GM18870 (cell line): ENCODE measurements at regions not wholly inside any gene's neighbourhood (a gene's known extent, or its start where the extent isn't known, plus 50 kb on each side); places are given as distances from the start of the nearest gene placed in this dataset.
"Not testable (repeated sequence)": the region's sequence is repeated elsewhere in the genome, so short reads cannot be mapped to it uniquely, and the experiment has no call there.

ENCODE experiments used
- ATAC-seq: cut with Tn5 transposase; IDR thresholded peaks from one replicate; pipeline ENCODE4 v1.9.1; 2021; ENCODE audit warnings: moderate library complexity; ENCODE audit not compliant: unreplicated experiment

DNA sequence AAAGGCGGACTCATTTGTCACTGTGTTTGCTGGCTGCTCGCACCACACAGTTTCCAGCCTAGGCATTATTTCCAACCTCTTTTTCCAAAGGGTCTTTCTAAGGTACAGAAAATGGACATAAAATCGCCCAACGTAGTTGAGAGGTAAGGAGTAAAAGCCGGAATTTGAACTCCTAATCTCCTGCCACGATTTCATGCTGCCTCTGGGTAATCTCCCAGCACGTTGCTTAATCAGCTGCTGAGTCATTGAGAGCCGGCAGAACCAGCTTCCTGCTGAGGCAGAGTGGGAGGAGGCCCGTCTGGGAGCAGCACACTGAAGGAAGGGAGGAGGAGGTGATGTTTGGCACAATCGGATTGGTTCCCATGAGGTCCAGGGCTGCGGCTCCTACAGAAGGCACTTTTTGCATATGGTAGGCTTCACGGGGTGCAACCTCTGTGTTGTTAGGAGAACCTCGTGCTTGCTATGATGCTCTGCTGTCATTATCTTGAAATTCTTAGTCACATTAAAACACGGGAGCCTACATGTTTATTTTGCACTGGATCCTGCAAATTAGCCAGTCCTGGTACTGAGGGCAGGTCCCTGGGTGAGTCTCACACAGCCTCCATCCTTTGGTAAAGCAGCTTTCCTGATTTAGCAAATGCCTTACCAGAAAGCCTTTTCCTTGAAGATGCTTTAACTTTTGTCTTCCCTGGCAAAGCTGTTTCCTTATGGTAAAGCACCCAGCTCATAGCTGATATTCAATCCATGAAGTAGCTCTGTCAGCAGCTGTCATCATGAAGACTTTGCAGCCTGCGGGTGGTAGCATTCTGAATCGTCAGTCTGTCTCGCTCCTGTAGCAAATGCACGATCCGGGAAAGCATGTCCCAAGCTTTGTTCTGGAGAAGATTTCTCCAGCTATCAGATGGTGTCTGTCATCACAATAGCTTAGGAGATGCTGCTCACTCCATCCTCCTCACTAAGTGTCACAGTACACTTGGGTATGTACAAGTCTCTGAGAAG, 191.6 kb upstream of the MSX2 start:
- no peak for ATAC-seq

DNA sequence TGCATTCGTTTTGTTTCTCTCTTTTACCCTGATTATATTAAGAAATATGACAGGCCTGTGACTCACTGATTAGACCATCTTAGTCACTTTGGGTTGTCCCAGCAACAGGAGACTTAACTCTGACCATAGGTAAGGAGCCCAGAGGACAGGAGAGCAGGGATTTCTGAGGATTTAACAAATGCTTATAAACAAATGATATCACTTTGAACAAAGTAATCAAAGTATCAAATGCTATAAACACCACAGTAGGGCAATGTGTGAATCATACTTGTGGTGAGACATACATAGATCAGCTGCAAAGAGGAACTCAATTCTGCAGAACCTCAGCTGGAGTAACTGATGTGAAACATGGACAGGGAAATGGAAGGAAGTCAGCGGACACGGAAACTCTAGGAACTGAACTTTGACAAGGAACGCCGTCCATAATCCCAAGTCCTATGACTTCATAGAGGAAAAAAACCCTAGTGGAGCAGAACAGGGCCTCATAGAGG, 190.6 kb upstream of the MSX2 start:
- no peak for ATAC-seq

DNA sequence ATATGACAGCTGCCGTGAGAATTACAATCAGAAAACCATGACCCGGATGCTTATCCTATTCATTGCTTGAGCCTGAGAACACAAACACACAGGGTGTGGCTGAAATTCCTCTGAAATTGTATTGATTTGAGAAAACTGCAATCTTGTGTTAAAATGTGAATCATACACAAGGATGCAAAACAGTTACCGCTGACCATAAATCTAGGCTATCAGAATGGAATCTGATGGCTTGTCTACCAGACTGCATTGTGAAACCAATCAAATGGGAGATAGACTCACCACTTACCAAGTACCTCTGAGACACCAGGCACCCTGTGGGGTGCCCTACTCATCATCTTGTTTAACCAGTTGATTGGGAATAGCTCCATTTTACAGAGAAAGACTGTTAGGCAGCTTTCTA, 188.7 kb upstream of the MSX2 start:
- ATAC-seq, result no peak

DNA sequence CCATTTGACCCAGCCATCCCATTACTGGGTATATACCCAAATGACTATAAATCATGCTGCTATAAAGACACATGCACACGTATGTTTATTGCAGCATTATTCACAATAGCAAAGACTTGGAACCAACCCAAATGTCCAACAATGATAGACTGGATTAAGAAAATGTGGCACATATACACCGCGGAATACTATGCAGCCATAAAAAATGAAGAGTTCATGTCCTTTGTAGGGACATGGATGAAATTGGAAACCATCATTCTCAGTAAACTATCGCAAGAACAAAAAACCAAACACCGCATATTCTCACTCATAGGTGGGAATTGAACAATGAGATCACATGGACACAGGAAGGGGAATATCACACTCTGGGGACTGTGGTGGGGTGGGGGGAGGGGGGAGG, 184.6 kb upstream of the MSX2 start:
- ATAC-seq, result not testable (repeated sequence)

DNA sequence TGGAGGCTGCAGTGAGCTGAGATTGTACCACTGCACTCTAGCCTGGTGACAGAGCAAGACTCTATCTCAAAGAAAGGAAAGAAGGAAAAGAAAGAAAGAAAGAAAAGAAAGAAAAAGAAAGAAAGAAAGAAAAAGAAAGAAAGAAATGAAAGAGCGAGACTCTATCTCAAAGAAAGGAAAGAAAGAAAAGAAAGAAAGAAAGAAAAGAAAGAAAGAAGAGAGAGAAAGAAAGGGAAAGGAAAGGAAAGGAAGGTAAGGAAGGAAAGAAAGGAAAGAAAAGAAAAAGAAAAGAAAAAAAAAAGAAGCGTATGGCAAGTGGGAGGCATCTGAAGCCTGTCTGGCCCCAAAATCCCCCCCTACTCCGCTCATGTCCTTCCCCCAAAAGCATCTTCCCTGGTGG, 182.3 kb upstream of the MSX2 start:
- no peak for ATAC-seq

DNA sequence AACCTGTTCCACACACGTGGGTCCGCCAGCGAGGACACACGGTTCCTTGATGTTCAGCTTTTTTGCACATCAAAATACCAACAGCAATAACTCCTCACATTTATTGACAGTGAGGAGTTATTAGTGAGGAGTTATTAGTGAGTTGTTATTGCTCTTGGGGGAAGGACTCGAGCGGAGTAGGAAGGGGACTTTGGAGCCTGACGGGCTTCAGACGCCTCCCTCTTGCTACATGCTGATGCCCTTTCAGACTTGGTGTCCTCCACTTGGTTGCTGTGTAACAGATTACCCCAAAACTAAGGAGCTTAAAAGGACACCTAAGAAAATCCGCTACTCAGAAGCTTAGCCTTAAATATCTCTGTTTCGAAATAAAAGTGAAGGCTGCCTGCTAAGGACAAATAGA, 181.9 kb upstream of the MSX2 start:
- ATAC-seq, result no peak

DNA sequence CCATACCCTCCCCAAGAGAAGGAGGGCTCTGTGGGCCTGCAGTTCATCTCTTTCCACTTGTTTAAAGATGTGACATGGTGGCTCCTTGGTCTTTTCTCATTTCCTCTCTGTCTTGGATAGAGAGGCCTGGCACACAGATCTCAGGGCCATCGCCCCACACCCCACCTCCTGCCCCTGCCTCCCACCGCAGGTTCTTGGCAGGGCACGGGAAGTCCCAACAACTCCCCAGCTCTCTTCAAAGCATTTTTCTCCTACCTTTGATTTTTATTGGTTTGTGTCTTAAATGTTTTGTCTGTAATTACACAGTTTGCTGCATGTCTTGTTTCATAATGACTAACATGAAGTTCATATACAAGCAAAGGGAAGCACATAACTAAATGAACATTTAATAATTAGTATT, 178.5 kb upstream of the MSX2 start:
- ATAC-seq, result no peak

DNA sequence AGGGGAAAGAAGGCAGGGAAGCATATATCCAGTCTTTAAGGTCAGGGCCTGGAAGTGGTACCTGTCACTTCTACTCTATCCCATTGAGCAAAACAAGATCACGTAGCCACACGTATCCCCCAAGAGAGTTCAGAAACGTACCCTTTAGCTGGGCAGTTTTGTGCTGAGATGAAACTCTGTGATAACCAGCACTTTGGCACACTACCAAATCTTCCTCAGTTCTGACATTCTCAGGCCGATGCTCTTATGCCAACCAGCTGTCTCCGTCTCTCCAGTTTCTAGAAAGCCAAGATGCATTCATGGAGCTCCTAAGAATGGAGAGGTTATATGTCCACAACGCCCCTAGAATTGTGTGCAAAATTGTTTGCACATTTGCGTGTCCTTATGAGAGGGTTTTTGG, 176.6 kb upstream of the MSX2 start:
- no peak for ATAC-seq

DNA sequence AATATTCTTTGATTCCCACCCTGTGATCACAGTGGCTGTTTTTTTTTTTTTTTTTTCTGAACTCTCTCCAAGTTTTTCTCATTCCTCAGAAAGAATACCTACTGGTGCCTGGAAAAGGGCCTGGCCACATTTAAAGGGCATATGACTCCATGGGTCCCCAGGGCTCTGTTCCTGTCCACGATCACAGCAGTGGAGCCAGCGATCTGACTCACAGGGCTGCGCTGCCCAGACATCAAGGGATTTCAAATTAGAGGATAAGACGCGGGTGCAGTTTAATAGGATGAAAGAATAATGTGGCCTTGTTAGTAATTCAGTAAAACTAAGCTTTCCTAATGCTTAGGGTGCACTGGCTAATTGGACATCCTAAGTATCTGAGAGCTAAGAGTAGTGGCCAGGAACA, 175.1 kb upstream of the MSX2 start:
- ATAC-seq, result no peak

DNA sequence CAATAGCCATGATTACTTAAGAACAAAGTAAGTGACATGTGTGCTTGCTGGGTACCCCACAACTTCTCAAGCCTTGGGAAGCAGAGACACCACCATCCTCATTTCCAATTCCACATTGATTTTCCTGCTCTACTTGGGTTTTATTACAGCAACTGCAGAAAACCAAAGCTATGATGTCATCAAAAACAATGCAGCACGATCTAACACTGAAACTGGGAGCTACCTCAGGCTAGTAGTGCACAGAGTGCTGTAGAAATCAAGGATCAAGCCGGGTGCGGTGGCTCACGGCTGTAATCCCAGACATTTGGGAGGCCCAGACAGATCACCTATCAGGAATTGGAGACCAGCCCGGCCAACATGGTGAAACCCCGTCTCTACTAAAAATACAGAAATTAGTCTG, 174.4 kb upstream of the MSX2 start:
- no peak for ATAC-seq

DNA sequence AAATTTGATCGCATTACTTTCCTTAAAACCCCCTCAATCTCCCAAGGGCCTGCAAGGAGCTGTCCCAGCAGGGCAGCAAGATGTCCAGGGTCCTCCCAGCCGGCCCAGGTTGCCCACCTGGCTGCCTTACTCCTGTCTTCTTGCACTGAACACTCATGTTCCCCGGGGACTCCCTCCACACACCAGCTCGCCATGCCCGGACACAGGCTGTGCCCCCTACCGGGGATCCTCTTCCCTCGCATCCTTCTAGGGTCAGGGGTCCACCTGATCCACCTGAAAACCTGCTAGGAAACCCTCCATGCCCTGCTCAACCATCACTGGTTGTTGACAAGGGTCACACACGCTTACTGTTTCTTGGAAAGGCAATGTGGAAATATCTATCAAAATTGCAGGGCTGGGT, 172.0 kb upstream of the MSX2 start:
- no peak for ATAC-seq

DNA sequence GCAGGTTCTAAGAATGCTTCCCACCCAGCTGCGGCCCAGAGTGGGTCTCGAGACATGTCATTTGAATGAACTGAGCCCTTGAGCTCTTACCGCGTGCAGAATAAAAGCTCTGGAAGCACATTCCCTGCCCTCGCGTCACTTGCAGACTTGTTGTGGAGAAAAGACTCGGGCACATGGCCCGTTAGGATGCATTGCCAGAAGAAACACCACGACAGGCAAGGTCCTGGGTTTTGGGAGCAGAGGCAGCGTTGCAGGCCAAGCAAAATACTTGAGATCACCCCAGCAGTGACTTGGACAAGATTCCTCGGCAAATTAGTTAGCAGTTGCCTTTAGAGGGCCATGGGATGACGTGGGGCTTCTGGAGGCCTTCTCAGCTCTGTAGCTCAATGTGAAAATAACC, 170.8 kb upstream of the MSX2 start:
- ATAC-seq, result no peak

DNA sequence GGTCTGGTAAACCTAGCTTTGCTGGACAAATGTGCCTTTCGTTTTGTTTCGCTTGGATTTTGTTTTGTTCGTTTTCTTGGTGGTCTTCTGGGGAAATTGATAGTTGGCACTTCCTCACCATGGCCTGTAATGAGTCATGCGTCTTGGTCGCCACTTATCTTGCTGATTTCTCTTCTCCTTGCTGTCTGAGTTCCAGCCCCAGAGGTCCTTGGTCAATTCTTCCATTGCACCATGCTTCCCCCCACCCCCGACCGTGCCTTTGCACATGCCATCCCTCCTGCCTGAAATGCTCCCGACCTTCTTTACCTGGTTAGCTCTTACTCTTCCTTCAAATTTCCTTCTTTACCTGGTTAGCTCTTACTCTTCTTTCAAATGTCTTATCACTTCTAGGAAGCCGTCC, 168.7 kb upstream of the MSX2 start:
- ATAC-seq, result no peak

DNA sequence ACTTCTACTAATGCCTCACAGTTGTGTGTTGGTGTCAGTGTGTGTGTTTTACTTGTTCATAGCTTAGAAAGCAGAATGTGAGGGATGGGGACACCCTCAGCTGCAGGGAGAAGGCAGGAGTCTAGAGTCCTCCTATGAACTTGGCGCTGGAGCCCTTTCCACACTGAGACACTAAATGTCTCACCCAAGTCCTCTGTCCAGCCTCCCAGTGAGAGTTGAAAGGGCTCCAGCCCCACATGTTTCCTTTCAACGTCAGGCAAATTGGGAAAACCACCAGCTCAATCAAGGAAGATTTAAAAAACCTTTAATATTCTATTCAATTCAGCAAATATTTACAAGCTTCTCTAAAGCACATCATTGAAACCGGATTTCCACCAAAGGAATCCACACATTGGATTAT, 167.6 kb upstream of the MSX2 start:
- no peak for ATAC-seq

DNA sequence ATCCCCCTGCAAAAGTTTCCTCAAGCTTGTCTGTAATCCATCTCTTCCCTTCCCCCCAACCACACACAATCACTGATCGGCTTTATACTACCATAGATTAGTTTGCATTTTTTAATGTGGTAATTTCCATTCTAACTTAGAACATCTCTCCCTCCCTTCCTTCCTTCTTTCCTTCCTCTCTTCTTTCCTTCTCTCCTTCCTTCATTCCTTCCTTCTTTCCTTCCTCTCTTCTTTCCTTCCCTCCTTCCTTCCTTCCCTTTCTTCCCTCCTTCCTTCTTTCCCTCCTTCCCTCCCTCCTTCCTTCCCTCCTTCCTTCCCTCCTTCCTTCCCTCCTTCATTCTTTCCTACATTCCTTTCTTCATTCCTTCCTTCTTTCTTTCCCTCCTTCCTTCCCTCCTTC, 166.2 kb upstream of the MSX2 start:
- ATAC-seq, result no peak

DNA sequence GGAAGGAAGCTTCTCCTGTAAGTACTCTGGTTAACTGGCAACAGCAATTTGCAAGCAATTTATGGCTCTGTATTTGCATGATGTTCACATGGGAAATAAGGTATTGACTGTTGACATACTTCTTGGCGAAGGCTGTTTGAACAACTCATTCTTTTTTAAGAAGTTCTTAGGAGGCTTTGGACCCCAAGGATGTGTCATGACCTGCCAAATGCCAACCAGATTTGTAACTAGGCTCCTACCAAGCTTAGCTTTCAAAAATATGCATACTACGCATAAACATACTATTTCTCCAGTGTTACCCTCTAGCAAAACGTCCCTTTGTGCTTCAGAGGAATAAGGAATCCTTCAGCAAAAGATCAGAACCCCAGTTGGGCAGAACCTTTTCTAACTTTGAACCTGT, 165.2 kb upstream of the MSX2 start:
- no peak for ATAC-seq

DNA sequence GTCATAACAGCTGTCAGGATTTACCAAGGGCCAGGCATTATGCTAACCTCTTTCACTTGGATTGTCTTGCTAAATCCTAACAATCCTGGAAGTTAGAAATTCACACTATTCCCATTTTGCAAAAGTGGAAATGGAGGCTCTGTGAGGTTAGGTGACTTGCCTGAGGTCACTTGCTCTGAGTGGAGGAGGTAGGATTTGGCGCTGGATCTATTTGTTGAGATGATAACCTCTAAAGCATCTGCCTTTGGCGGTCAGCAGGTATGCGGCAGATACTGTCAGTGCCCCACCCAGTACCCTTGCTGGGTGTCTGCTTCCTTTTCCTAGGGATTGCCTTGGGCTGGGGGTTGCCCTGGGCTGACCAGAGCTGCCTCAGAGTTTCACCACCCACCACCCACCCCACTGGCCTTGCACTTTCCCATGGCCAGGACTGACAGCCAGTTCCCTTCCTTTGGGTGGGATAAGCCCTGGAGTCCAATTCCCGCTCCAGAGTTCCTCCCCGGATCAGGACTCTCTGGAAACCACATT, 164.8 kb upstream of the MSX2 start:
- ATAC-seq, result no peak

DNA sequence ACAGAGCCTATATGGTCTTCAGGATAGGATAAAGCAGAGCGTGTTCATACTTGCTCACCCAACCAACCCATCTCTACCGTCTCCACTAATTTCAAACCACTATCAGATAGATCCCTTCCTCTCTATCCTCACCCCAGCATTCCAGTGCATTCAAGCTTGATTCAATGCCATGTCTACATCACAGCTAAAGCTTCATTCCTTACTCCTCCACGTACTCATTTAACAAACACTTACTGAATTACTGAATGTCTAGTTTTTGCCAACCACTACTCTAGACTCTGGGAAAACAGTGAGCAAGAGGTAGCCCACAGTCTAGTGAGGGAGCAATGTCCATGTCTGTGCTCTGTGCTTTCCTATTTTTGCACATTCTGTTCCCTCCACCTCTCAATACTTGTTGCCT, 163.5 kb upstream of the MSX2 start:
- ATAC-seq, result no peak

DNA sequence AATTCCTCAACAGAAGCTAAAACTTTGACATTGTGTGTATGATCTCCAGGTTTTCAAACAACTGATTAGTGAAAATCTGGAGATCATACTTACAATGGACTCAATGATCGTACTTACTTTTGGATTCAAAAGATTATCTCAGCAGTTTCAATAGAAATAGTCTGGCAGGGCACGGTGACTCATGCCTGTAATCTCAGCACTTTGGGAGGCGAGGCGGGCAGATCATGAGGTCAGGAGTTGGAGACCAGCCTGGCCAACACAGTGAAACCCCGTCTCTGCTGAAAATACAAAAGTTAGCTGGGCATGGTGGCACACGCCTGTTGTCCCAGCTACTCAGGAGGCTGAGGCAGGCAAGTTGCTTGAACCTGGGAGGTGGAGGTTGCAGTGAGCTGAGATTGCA, 161.3 kb upstream of the MSX2 start:
- not testable (repeated sequence) for ATAC-seq

DNA sequence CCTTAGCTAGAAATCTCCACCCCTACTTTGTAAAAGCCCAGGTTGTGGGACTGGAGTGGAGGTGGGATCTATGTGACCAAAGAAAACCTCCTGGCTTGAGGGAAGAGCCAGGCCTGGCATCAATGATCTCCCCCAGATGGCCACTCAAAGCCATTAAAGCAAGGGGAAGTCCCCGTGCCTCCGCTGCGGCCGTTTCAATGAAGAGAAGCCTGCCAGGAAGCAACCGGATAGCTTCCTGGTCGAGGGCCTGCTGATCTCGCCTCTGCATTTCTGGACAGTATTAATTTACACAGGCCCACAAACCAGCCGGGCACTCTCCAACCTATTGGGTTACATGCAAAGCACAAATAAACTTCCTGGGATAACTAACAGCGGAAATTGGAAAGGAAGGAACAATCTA, 160.5 kb upstream of the MSX2 start:
- no peak for ATAC-seq

DNA sequence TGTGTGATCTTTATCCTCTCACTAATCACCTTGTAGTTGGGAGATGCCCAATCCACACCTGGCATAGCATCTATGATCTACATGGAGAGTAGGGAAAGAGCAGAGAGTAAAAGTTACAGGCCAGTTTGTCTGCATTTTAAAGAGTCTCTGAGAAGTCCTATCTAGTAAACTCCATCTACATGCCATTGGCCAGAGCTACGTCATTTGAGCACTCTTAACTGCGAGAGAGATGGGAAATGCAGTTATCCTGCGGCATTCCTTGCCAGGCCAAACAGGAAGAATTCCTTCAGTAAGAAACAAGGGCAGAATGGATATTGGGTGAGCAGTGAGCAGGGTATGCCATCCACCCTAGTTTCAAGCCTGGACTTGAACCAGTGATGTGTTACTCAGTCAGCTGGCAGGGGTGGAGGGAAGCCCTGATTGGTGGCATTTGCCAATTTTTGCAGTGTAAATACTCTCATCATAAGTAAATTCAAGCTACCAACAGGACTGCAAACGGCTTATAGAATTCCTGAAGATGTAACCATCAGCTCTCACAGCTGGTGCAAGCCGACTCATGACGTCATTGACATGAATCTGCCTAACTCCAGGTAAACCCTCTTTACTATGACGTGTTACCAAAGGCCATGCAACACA, 156.8 kb upstream of the MSX2 start:
- no peak for ATAC-seq

DNA sequence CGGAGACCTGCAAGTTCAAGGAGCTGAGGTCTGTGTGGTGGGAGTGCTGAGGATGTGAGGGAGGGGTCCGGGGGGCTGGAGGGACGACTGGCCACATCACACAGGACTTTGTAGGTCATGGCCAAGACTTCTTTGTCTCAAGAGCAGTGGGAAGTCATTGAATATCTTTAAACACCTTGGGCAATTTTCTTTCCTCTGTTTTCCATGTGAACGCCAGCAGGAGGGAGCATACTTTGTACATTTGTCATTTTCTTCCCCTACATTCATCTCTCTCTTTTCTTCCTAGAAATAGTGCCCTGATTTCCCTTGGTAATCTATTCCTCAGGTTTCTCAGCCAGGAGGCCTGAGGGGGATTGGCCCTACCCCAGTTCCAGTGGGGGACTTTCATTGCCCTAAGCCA, 153.7 kb upstream of the MSX2 start:
- no peak for ATAC-seq
